DMS53 (cell line): ENCODE measurements at regions not wholly inside any gene's neighbourhood (a gene's known extent, or its start where the extent isn't known, plus 50 kb on each side); places are given as distances from the start of the nearest gene placed in this dataset.

ENCODE experiments used
- DNase-seq: peaks from one replicate; lab custom pipeline; 2025; lab: John Stamatoyannopoulos, UW

GRCh38 chr14:42123526-42123925 is 516.9 kb downstream of the LRFN5 start:
- DNase-seq = no peak

- no peak for DNase-seq
Measured at GRCh38 chr14:42113358-42114069, 506.8 kb downstream of the LRFN5 start.

GRCh38 chr14:42112108-42112507 is 505.4 kb downstream of the LRFN5 start:
- DNase-seq = no peak

GRCh38 chr14:42111355-42111754 is 504.7 kb downstream of the LRFN5 start:
- DNase-seq = peak; percentile 11

GRCh38 chr14:42110167-42110566 is 503.5 kb downstream of the LRFN5 start:
- peak; percentile 78 for DNase-seq

GRCh38 chr14:42095155-42095554 is 488.5 kb downstream of the LRFN5 start:
- no peak for DNase-seq

GRCh38 chr14:42090122-42090521 is 483.4 kb downstream of the LRFN5 start:
- DNase-seq = no peak

GRCh38 chr14:42079911-42080310 is 473.2 kb downstream of the LRFN5 start:
- no peak for DNase-seq

GRCh38 chr14:42078345-42078744 is 471.7 kb downstream of the LRFN5 start:
- no peak for DNase-seq

- no peak for DNase-seq
Measured at GRCh38 chr14:42070031-42070430, 463.4 kb downstream of the LRFN5 start.

- DNase-seq = no peak
Measured at GRCh38 chr14:42057111-42057510, 450.4 kb downstream of the LRFN5 start.

- no peak for DNase-seq
Measured at GRCh38 chr14:42047421-42048055, 440.9 kb downstream of the LRFN5 start.

- DNase-seq = no peak
Measured at GRCh38 chr14:42045383-42045782, 438.7 kb downstream of the LRFN5 start.

- no peak for DNase-seq
Measured at GRCh38 chr14:42028607-42029006, 421.9 kb downstream of the LRFN5 start.

GRCh38 chr14:42027271-42027670 is 420.6 kb downstream of the LRFN5 start:
- no peak for DNase-seq

GRCh38 chr14:42023452-42023851 is 416.8 kb downstream of the LRFN5 start:
- peak; percentile 83 for DNase-seq

GRCh38 chr14:42014301-42014700 is 407.6 kb downstream of the LRFN5 start:
- no peak for DNase-seq

- DNase-seq = no peak
Measured at GRCh38 chr14:42013559-42013958, 406.9 kb downstream of the LRFN5 start.

GRCh38 chr14:42013153-42013552 is 406.5 kb downstream of the LRFN5 start:
- DNase-seq = no peak

- no peak for DNase-seq
Measured at GRCh38 chr14:42011221-42011620, 404.5 kb downstream of the LRFN5 start.

GRCh38 chr14:42004321-42004720 is 397.6 kb downstream of the LRFN5 start:
- DNase-seq = no peak

GRCh38 chr14:42002141-42002540 is 395.5 kb downstream of the LRFN5 start:
- no peak for DNase-seq

GRCh38 chr14:42001431-42001830 is 394.8 kb downstream of the LRFN5 start:
- no peak for DNase-seq

- no peak for DNase-seq
Measured at GRCh38 chr14:42000450-42000849, 393.8 kb downstream of the LRFN5 start.
